ENCODE measurements at regions not wholly inside any gene's neighbourhood (a gene's known extent, or its start where the extent isn't known, plus 50 kb on each side); places are given as distances from the start of the nearest gene placed in this dataset.

GRCh38 chr12:4969405-4969804 is 59.7 kb downstream of the KCNA1 start:
- H3K27ac ChIP-seq (replicated peaks): no peak overlapping the region
- no peaks in the 10 kb centered on the region for H3K4me1 ChIP-seq
- no peaks in the 10 kb centered on the region for H3K36me3 ChIP-seq
- H3K27me3 ChIP-seq (ENCODE audit: low read depth): peaks cover 52% of the 10 kb centered on the region
- H3K9me3 ChIP-seq (replicated peaks): no peaks in the 10 kb centered on the region
- no peak overlapping the region for H3K4me3 ChIP-seq
- intact Hi-C loops (cut with micrococcal nuclease): no loop called here
- no peak for DNase-seq
- TF ChIP-seq, protein P1, sequence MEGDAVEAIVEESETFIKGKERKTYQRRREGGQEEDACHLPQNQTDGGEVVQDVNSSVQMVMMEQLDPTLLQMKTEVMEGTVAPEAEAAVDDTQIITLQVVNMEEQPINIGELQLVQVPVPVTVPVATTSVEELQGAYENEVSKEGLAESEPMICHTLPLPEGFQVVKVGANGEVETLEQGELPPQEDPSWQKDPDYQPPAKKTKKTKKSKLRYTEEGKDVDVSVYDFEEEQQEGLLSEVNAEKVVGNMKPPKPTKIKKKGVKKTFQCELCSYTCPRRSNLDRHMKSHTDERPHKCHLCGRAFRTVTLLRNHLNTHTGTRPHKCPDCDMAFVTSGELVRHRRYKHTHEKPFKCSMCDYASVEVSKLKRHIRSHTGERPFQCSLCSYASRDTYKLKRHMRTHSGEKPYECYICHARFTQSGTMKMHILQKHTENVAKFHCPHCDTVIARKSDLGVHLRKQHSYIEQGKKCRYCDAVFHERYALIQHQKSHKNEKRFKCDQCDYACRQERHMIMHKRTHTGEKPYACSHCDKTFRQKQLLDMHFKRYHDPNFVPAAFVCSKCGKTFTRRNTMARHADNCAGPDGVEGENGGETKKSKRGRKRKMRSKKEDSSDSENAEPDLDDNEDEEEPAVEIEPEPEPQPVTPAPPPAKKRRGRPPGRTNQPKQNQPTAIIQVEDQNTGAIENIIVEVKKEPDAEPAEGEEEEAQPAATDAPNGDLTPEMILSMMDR (IDR thresholded peaks at IDR 0.05; ENCODE audit: borderline replicate concordance): no peak

DNA sequence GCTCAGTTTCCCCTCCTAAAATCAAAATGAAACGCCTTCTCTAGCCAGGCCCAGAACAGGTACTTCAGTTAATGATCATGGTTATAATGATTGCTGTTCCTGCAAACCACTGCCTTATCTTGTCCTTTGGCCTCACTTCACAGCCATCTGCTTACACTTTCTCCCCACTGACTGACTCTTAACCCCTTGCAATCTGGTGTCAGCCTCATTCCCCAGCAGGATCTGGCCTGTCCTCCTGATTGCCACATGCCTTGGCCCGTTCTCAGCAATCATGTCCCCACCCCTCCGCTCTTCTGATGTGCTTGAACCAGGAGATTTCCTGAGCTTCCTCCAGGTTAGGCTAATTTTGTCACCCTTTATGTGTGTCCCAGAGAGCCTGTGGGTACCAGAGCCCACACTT is 64.5 kb downstream of the KCNA1 start:
- intact Hi-C loops (cut with micrococcal nuclease): no loop called here
- H3K27ac ChIP-seq (replicated peaks): no peak overlapping the region
- no peak for DNase-seq
- TF ChIP-seq, protein P1 (IDR thresholded peaks at IDR 0.05; ENCODE audit: borderline replicate concordance): no peak
- no peaks in the 10 kb centered on the region for H3K4me1 ChIP-seq
- H3K27me3 ChIP-seq (ENCODE audit: low read depth): peaks cover 73% of the 10 kb centered on the region
- H3K36me3 ChIP-seq: no peaks in the 10 kb centered on the region
- no peak overlapping the region for H3K4me3 ChIP-seq
- no peaks in the 10 kb centered on the region for H3K9me3 ChIP-seq (replicated peaks)

DNA sequence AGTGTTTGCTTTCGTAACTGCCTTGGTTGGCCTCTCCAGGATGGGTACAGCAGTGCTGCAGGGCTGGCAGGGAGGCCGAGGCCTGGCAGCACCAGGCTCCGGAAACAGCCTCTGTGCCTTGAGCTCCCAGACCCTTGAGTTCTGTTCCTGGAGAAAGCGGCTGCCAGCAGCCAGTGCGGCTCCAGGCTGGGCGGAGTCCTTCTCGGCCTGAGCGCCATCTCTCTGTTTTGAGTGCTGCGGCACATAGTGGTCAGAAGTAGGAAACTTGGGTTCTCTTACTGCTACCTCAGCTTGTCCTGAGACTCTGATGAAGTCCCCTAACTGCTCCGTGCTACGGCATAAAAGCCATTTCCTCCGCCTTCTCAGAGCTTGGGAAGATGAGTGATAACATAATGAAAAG is 65.9 kb downstream of the KCNA1 start:
- Histone ChIP-seq H3K9me3 (replicated peaks) (no peaks in the 10 kb centered on the region), H3K4me1 (no peaks in the 10 kb centered on the region), H3K36me3 (no peaks in the 10 kb centered on the region), H3K27me3 (ENCODE audit: low read depth) (peaks cover 74% of the 10 kb centered on the region), H3K4me3 (no peak overlapping the region), H3K27ac (replicated peaks) (no peak overlapping the region)
- intact Hi-C loops (cut with micrococcal nuclease): no loop called here
- no peak for DNase-seq
- TF ChIP-seq, protein P1 (IDR thresholded peaks at IDR 0.05; ENCODE audit: borderline replicate concordance): no peak

DNA sequence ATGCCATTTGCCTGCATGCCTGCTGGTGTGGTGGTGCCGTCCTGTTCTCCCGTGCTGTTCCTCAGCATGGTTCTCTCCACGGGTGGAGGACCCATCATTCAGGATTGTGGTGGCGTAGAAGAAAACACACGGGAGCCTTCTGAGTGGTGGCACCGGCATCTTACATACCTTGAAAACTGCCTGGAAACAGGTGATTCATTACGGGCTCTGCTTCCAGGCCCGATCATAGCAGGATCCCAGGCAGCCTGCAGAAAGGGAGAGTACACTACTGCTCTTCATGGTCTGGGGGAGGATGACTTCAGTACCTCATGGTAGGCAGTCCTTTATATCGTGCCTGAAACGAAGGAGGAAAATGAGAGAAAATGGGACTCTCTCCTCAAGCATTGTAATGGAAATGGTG is 66.6 kb upstream of the KCNA5 start:
- no peaks in the 10 kb centered on the region for H3K9me3 ChIP-seq (replicated peaks)
- TF ChIP-seq, protein P1 (IDR thresholded peaks at IDR 0.05; ENCODE audit: borderline replicate concordance): no peak
- peaks cover 74% of the 10 kb centered on the region for H3K27me3 ChIP-seq (ENCODE audit: low read depth)
- DNase-seq: no peak
- H3K27ac ChIP-seq (replicated peaks): no peak overlapping the region
- H3K4me1 ChIP-seq: no peaks in the 10 kb centered on the region
- no peaks in the 10 kb centered on the region for H3K36me3 ChIP-seq
- intact Hi-C loops (cut with micrococcal nuclease): no loop called here
- H3K4me3 ChIP-seq: no peak overlapping the region

GRCh38 chr12:4978737-4979136 is 64.9 kb upstream of the KCNA5 start:
- no peak for DNase-seq

More at GRCh38 chr12:4978737-4979136, 64.9 kb upstream of the KCNA5 start:
- H3K27ac ChIP-seq (replicated peaks): no peak overlapping the region
- TF ChIP-seq, protein P1 (IDR thresholded peaks at IDR 0.05; ENCODE audit: borderline replicate concordance): no peak
- intact Hi-C loops (cut with micrococcal nuclease): no loop called here
- H3K4me3 ChIP-seq: no peak overlapping the region
- no peaks in the 10 kb centered on the region for H3K9me3 ChIP-seq (replicated peaks)
- H3K36me3 ChIP-seq: no peaks in the 10 kb centered on the region
- H3K27me3 ChIP-seq (ENCODE audit: low read depth): peaks cover 85% of the 10 kb centered on the region
- H3K4me1 ChIP-seq: no peaks in the 10 kb centered on the region

Data from left ventricle myocardium inferior (tissue), 1 donor.